ENCODE measurements at regions not wholly inside any gene's neighbourhood (a gene's known extent, or its start where the extent isn't known, plus 50 kb on each side); places are given as distances from the start of the nearest gene placed in this dataset.

DNA sequence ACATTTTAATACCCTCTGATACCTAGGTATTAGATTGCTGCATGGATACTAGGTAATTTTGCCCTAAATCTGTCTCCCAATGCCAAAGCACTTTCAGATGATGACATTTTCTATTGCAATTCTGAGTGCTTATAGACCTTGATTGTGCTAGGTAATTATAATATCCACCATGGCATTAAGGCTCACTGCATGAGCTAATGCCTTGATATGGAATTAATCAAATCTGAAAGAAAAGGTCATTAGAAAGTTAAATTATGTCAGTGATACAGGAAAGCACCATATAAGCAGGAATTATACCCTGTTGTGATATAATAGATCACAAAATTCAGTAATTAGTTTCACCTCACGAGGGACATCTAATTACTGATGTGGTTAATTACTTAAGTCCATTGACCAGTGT is 521.4 kb downstream of the DNAJB9 start:
- Histone ChIP-seq H2AFZ (ENCODE audit: low read length) (no peak overlapping the region), H4K20me1 (ENCODE audit: insufficient read depth, low read length) (no peaks in the 10 kb centered on the region)

DNA sequence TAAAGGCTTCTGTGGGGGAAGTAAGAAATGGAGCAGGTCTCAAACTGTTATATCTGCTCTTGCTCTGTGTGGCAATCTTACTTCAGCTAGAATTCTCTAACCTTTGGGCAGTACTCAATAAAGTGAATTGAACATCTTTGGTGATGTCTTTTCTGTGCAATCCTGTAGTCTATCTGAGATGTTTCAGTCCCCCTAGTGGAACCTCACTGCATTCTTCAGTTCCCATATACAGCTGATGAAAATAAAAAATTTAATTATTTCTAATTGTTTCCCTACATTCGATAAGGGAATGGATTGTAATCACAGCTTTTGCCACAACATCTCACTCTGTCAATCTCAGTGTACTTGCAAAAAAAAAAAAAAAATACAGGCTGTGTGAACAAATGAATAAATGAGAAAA is 522.6 kb downstream of the DNAJB9 start:
- Histone ChIP-seq H3K27ac (ENCODE audit: low read depth, low read length, poor library complexity, severe bottlenecking) (no peak overlapping the region), H3K27me3 (ENCODE audit: insufficient read depth, low read length) (no peaks in the 10 kb centered on the region), H3K9me3 (ENCODE audit: low read length) (no peaks in the 10 kb centered on the region), H3K36me3 (ENCODE audit: insufficient read depth, low read length) (no peaks in the 10 kb centered on the region), H4K20me1 (ENCODE audit: insufficient read depth, low read length) (no peaks in the 10 kb centered on the region), H3K9me2 (ENCODE audit: low read depth, low read length) (no peaks in the 10 kb centered on the region), H3K4me1 (ENCODE audit: insufficient read depth, low read length, severe bottlenecking) (no peaks in the 10 kb centered on the region), H3K79me2 (ENCODE audit: insufficient read depth, low read length) (no peaks in the 10 kb centered on the region), H3F3A (ENCODE audit: insufficient read depth, low read length) (no peaks in the 10 kb centered on the region), H3K9ac (ENCODE audit: low read length) (no peak overlapping the region), H3K4me2 (ENCODE audit: low read length) (no peak overlapping the region), H2AFZ (ENCODE audit: low read length) (no peak overlapping the region), H3K4me3 (ENCODE audit: low read depth, low read length, poor library complexity, severe bottlenecking) (no peak overlapping the region)
- no peak for TF ChIP-seq EZH2 (IDR thresholded peaks at IDR 0.05; ENCODE audit: borderline replicate concordance, low read length)
- TF ChIP-seq, protein P1, sequence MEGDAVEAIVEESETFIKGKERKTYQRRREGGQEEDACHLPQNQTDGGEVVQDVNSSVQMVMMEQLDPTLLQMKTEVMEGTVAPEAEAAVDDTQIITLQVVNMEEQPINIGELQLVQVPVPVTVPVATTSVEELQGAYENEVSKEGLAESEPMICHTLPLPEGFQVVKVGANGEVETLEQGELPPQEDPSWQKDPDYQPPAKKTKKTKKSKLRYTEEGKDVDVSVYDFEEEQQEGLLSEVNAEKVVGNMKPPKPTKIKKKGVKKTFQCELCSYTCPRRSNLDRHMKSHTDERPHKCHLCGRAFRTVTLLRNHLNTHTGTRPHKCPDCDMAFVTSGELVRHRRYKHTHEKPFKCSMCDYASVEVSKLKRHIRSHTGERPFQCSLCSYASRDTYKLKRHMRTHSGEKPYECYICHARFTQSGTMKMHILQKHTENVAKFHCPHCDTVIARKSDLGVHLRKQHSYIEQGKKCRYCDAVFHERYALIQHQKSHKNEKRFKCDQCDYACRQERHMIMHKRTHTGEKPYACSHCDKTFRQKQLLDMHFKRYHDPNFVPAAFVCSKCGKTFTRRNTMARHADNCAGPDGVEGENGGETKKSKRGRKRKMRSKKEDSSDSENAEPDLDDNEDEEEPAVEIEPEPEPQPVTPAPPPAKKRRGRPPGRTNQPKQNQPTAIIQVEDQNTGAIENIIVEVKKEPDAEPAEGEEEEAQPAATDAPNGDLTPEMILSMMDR (IDR thresholded peaks at IDR 0.05; ENCODE audit: low read length), result peak; percentile 31; the same call in 1 of the 2 replicates

More for the DNA sequence above, 521.4 kb downstream of the DNAJB9 start:
- TF ChIP-seq, protein P1 (IDR thresholded peaks at IDR 0.05; ENCODE audit: low read length), result no peak
- no peak for TF ChIP-seq EZH2 (IDR thresholded peaks at IDR 0.05; ENCODE audit: borderline replicate concordance, low read length)
- no peaks in the 10 kb centered on the region for H3F3A ChIP-seq (ENCODE audit: insufficient read depth, low read length)
- H3K4me1 ChIP-seq (ENCODE audit: insufficient read depth, low read length, severe bottlenecking), result no peaks in the 10 kb centered on the region
- no peak overlapping the region for H3K4me2 ChIP-seq (ENCODE audit: low read length)
- H3K36me3 ChIP-seq (ENCODE audit: insufficient read depth, low read length), result no peaks in the 10 kb centered on the region
- no peaks in the 10 kb centered on the region for H3K9me2 ChIP-seq (ENCODE audit: low read depth, low read length)
- H3K79me2 ChIP-seq (ENCODE audit: insufficient read depth, low read length), result no peaks in the 10 kb centered on the region
- no peaks in the 10 kb centered on the region for H3K9me3 ChIP-seq (ENCODE audit: low read length)
- no peaks in the 10 kb centered on the region for H3K27me3 ChIP-seq (ENCODE audit: insufficient read depth, low read length)
- H3K9ac ChIP-seq (ENCODE audit: low read length), result no peak overlapping the region
- no peak overlapping the region for H3K4me3 ChIP-seq (ENCODE audit: low read depth, low read length, poor library complexity, severe bottlenecking)
- no peak overlapping the region for H3K27ac ChIP-seq (ENCODE audit: low read depth, low read length, poor library complexity, severe bottlenecking)

DNA sequence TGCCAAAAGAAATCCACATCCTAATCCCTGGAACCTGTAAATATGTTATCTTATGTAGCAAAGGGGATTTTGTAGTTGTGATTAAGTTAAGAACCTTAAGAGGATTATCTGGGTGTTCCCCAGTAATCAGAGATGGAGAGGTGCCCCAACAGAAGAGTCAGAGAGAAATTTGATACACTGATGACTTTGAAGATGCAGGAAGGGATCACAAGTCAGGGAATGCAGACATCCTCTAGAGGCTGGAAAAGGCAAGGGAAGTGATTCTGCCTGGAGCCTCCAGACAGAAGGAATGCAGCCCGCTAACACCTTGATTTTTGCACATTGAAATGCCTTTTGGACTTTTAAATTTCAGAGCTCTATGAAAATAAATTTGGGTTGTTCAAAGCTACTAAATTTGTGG is 531.7 kb downstream of the DNAJB9 start:
- Histone ChIP-seq H3K4me1 (ENCODE audit: insufficient read depth, low read length, severe bottlenecking) (no peaks in the 10 kb centered on the region), H3K9me3 (ENCODE audit: low read length) (no peaks in the 10 kb centered on the region), H3K27ac (ENCODE audit: low read depth, low read length, poor library complexity, severe bottlenecking) (no peak overlapping the region), H3K27me3 (ENCODE audit: insufficient read depth, low read length) (no peaks in the 10 kb centered on the region), H3K9me2 (ENCODE audit: low read depth, low read length) (no peaks in the 10 kb centered on the region), H3K36me3 (ENCODE audit: insufficient read depth, low read length) (no peaks in the 10 kb centered on the region), H3K79me2 (ENCODE audit: insufficient read depth, low read length) (no peaks in the 10 kb centered on the region), H3K4me3 (ENCODE audit: low read depth, low read length, poor library complexity, severe bottlenecking) (no peak overlapping the region), H4K20me1 (ENCODE audit: insufficient read depth, low read length) (no peaks in the 10 kb centered on the region), H3F3A (ENCODE audit: insufficient read depth, low read length) (no peaks in the 10 kb centered on the region), H3K9ac (ENCODE audit: low read length) (no peak overlapping the region), H2AFZ (ENCODE audit: low read length) (no peak overlapping the region), H3K4me2 (ENCODE audit: low read length) (no peak overlapping the region)
- TF ChIP-seq, protein P1 (IDR thresholded peaks at IDR 0.05; ENCODE audit: low read length), result no peak
- no peak for TF ChIP-seq EZH2 (IDR thresholded peaks at IDR 0.05; ENCODE audit: borderline replicate concordance, low read length)
